HepG2 (cell line): ENCODE measurements at regions not wholly inside any gene's neighbourhood (a gene's known extent, or its start where the extent isn't known, plus 50 kb on each side); places are given as distances from the start of the nearest gene placed in this dataset.

ENCODE experiments used
- ATAC-seq: fragments of 200-7000 bp; cut with Tn5 transposase; 3 replicates; pipeline ENCODE4 v1.9.1; 2020; ENCODE audit warnings: mild to moderate bottlenecking, moderate library complexity
- BruUV-seq: library from RNA; stranded (reverse); fragments of 400-500 nt; replicated peaks from 2 replicates; lab custom pipeline; 2021; lab: Mats Ljungman, UMichigan
- CTCF ChIA-PET: fragments of 300-600 bp; formaldehyde crosslinking; extraction: SDS; loops from one replicate; lab custom pipeline; 2021; ENCODE audit warnings: low total read pairs, inconsistent platforms, low intra/inter-chr PET ratio; lab: Yijun Ruan, JAX
- POLR2A ChIA-PET: fragments of 350-600 bp; sonication (Branson Sonifier 250); formaldehyde crosslinking; loops from one replicate; lab custom pipeline; 2020; ENCODE audit warnings: antibody characterized with exemption, inconsistent platforms; lab: Yijun Ruan, JAX
- DNase-seq: peaks from one replicate; pipeline ENCODE4 v3.0.0-alpha.2; 2015; ENCODE audit warnings: low spot score
- FAIRE-seq: peaks from 3 replicates; lab custom pipeline; 2011; peaks lifted over from hg19 to GRCh38; lab: Jason Lieb, UNC
- H2AFZ ChIP-seq: one replicate; pipeline ENCODE4 v1.6.1; 2011; ENCODE audit warnings: low read length, inconsistent platforms
- H3K27ac ChIP-seq: fragments of 300-600 bp; 3 replicates; pipeline ENCODE4 v1.8.0; 2011; ENCODE audit warnings: mixed run types, mild to moderate bottlenecking, mixed read lengths, low read length, inconsistent platforms; ENCODE audit not compliant: insufficient read depth; ENCODE audit errors: extremely low read length
- H3K27me3 ChIP-seq, 2 experiments: fragments of 200-600 bp in 1 of 2; 2 replicates in 1 of 2; 3 replicates in 1 of 2; pipeline versions ENCODE4 v1.6.0 to v1.8.0; 2011; ENCODE audit warnings: low read length in 2 of 2, mild to moderate bottlenecking in 2 of 2, moderate library complexity in 2 of 2, inconsistent platforms in 1 of 2; ENCODE audit not compliant: insufficient read depth in 2 of 2, control insufficient read depth in 1 of 2
- H3K36me3 ChIP-seq, 2 experiments: fragments of 200-600 bp in 1 of 2; replicated peaks in 1 of 2; 2 replicates in 1 of 2; 3 replicates in 1 of 2; pipeline versions ENCODE4 v1.5.1 to v1.8.0; 2011; ENCODE audit warnings: low read length in 2 of 2, inconsistent platforms in 1 of 2; ENCODE audit not compliant: insufficient read depth in 2 of 2, control insufficient read depth in 1 of 2
- H3K4me1 ChIP-seq: 2 replicates; pipeline ENCODE4 v1.5.1; 2012; ENCODE audit warnings: low read length, inconsistent platforms; ENCODE audit not compliant: insufficient read depth
- H3K4me2 ChIP-seq: 2 replicates; pipeline ENCODE4 v1.6.0; 2011; ENCODE audit warnings: low read depth, low read length, inconsistent platforms
- H3K4me3 ChIP-seq, 3 experiments: fragments of 200-600 bp in 1 of 3; sonication (generic), shearing (Covaris generic) in 1 of 3; replicated peaks in 1 of 3; 2 replicates each; pipeline ENCODE4 v1.5.1; 2011 to 2016; ENCODE audit warnings: low read length in 3 of 3, inconsistent platforms in 2 of 3, low read depth in 2 of 3, mild to moderate bottlenecking in 2 of 3, control low read depth in 1 of 3, mixed read lengths in 1 of 3; ENCODE audit not compliant: insufficient read depth in 1 of 3
- H3K79me2 ChIP-seq: one replicate; pipeline ENCODE4 v1.6.1; 2011; ENCODE audit warnings: low read length, inconsistent platforms; ENCODE audit not compliant: insufficient read depth
- H3K9ac ChIP-seq: 2 replicates; pipeline ENCODE4 v1.6.0; 2011; ENCODE audit warnings: mild to moderate bottlenecking, low read depth, low read length, inconsistent platforms; ENCODE audit not compliant: insufficient read depth
- H3K9me3 ChIP-seq: 2 replicates; pipeline ENCODE4 v1.5.1; 2012; ENCODE audit warnings: mild to moderate bottlenecking, low read length
- H4K20me1 ChIP-seq: 2 replicates; pipeline ENCODE4 v1.6.0; 2011; ENCODE audit warnings: inconsistent platforms, mild to moderate bottlenecking, low read length, moderate library complexity; ENCODE audit not compliant: insufficient read depth
- ATF7-NPFF ChIP-seq: sonication (generic); formaldehyde crosslinking; IDR thresholded peaks from 2 replicates; pipeline ENCODE4 v1.8.1; 2023; ENCODE audit warnings: mild to moderate bottlenecking, low read depth, missing genetic modification reagents, moderate library complexity
- ATM ChIP-seq: fragments of 450-650 bp; IDR thresholded peaks from 2 replicates; pipeline ENCODE4 v1.7.1; 2017; ENCODE audit warnings: mild to moderate bottlenecking, borderline replicate concordance
- BRF2 ChIP-seq: sonication (generic); formaldehyde crosslinking; IDR thresholded peaks from 2 replicates; pipeline ENCODE4 v1.8.1; 2022; ENCODE audit warnings: mild to moderate bottlenecking, missing genetic modification reagents
- CREB3 ChIP-seq: sonication (generic); formaldehyde crosslinking; IDR thresholded peaks from 2 replicates; pipeline ENCODE4 v1.5.0; 2020; ENCODE audit warnings: missing genetic modification reagents
- CREM ChIP-seq, 2 experiments: sonication (generic) in 1 of 2; formaldehyde crosslinking in 1 of 2; IDR thresholded peaks; 2 replicates each; pipeline versions ENCODE4 v1.4.0 to v1.6.1; 2016 to 2020; ENCODE audit warnings: antibody characterized with exemption in 1 of 2, mild to moderate bottlenecking in 1 of 2, missing genetic modification reagents in 1 of 2
- E2F2 ChIP-seq: sonication (generic); formaldehyde crosslinking; IDR thresholded peaks from 2 replicates; pipeline ENCODE4 v1.4.0; 2020; ENCODE audit warnings: missing genetic modification reagents, borderline replicate concordance
- LCORL ChIP-seq, 2 experiments: fragments of 450-650 bp in 1 of 2; sonication (generic) in 1 of 2; formaldehyde crosslinking in 1 of 2; IDR thresholded peaks; 2 replicates each; pipeline versions ENCODE4 v1.5.0 to v1.6.1; 2017 to 2020; ENCODE audit warnings: antibody characterized with exemption in 1 of 2, missing genetic modification reagents in 1 of 2
- MTA3 ChIP-seq: sonication (generic); formaldehyde crosslinking; IDR thresholded peaks from 2 replicates; pipeline ENCODE4 v1.4.0; 2020; ENCODE audit warnings: missing genetic modification reagents
- NONO ChIP-seq, 2 experiments: fragments of 450-650 bp in 1 of 2; sonication (generic) in 1 of 2; formaldehyde crosslinking in 1 of 2; IDR thresholded peaks in 1 of 2; conservative IDR thresholded peaks in 1 of 2; 2 replicates each; pipeline versions ENCODE4 v1.6.1 to v1.8.0; 2017 to 2022; ENCODE audit warnings: mild to moderate bottlenecking in 1 of 2, missing genetic modification reagents in 1 of 2, moderate library complexity in 1 of 2
- SAP130 ChIP-seq: IDR thresholded peaks from 2 replicates; pipeline ENCODE4 v1.6.1; 2016; ENCODE audit warnings: low read depth
- SMARCE1 ChIP-seq: fragments of 450-650 bp; IDR thresholded peaks from 2 replicates; pipeline ENCODE4 v1.6.1; 2017; ENCODE audit warnings: borderline replicate concordance
- YEATS2 ChIP-seq: sonication (generic); formaldehyde crosslinking; IDR thresholded peaks from 2 replicates; pipeline ENCODE4 v1.4.0; 2020; ENCODE audit warnings: missing genetic modification reagents, borderline replicate concordance
- ZBTB3 ChIP-seq: sonication (generic); formaldehyde crosslinking; IDR thresholded peaks from 2 replicates; pipeline ENCODE4 v1.4.0; 2020; ENCODE audit warnings: low read depth, mild to moderate bottlenecking, moderate library complexity, missing genetic modification reagents, borderline replicate concordance
- ZNF343 ChIP-seq: sonication (generic); formaldehyde crosslinking; IDR thresholded peaks from 2 replicates; pipeline ENCODE4 v1.4.0; 2020; ENCODE audit warnings: mild to moderate bottlenecking, missing genetic modification reagents
- ZNF510 ChIP-seq: sonication (generic); formaldehyde crosslinking; IDR thresholded peaks from 2 replicates; pipeline ENCODE4 v1.4.0; 2020; ENCODE audit warnings: low read depth, mild to moderate bottlenecking, missing genetic modification reagents
- ZNF546 ChIP-seq: sonication (generic); formaldehyde crosslinking; conservative IDR thresholded peaks from 2 replicates; pipeline ENCODE4 v1.8.1; 2023; ENCODE audit warnings: mild to moderate bottlenecking, missing genetic modification reagents
- ZNF614 ChIP-seq: IDR thresholded peaks from 2 replicates; pipeline ENCODE4 v1.6.1; 2018; ENCODE audit warnings: missing biosample characterization, missing genetic modification reagents, inconsistent platforms, borderline replicate concordance
- WGBS: methylation state at CpG from one replicate; pipeline ENCODE4 v1.1.6; 2017; ENCODE audit warnings: low lambda C conversion rate; 5-methylcytosine and 5-hydroxymethylcytosine counted together
- in situ Hi-C: cut with HindIII; loops from 2 replicates; pipeline ENCODE4 v1.10.0; 2017; ENCODE audit warnings: low pct_unique_long_range_greater_than_20kb; ENCODE audit not compliant: extremely low pct_ligation_motif_present
- intact Hi-C: fragments of 100-400 bp; cut with micrococcal nuclease; formaldehyde crosslinking; loops from one replicate; pipeline ENCODE4 v1.10.0; 2022; ENCODE audit not compliant: unreplicated experiment

DNA sequence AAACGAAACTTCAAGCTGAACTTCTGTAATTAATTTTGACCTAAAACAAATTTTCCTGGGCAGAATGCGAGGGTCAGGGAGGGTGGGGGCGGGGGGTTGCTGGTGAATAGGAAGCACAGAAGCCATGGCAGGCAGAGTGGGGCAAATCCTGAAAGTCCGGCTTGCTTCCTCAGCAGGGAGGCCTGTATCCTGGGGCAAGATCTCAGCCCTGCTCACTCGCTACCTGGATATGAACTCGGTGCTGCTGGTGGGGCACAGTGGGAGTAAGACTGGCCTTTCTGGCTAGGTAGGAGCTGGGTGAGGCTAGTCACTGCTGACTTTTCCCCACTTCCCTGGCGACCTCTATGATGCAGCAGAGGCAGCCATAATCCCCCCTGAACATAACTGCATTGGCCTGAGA, 168.9 kb upstream of the CHORDC1 start:
- Histone ChIP-seq H2AFZ (no peak overlapping the region), H3K4me1 (no peaks in the 10 kb centered on the region), H4K20me1 (no peaks in the 10 kb centered on the region), H3K4me3 (no peak overlapping the region), H3K4me2 (no peak overlapping the region), H3K79me2 (no peaks in the 10 kb centered on the region), H3K9me3 (no peaks in the 10 kb centered on the region), H3K27me3 (no peaks in the 10 kb centered on the region), H3K36me3 (no peaks in the 10 kb centered on the region)
- CTCF ChIA-PET = no interaction called here
- in situ Hi-C loops = no loop called here
- POLR2A ChIA-PET = no interaction called here
- ATAC-seq (no peak), DNase-seq (no peak), FAIRE-seq (no peak)
- WGBS = 42% methylated on average over 4 of the region's 7 CpGs
- no TSS peak for BruUV-seq
- no peak for TF ChIP-seq SAP130 (CRISPR knock-in tag)
- no peak for TF ChIP-seq LCORL (IDR thresholded peaks at IDR 0.05)
- no peak for TF ChIP-seq LCORL (CRISPR knock-in tag; IDR thresholded peaks at IDR 0.05)
- no peak for TF ChIP-seq CREB3
- no peak for TF ChIP-seq ATF7-NPFF (CRISPR knock-in tag)
- no peak for TF ChIP-seq ATM
- no peak for TF ChIP-seq NONO (IDR thresholded peaks at IDR 0.05)
- TF ChIP-seq NONO (CRISPR knock-in tag; conservative IDR thresholded peaks at IDR 0.05) = no peak
- TF ChIP-seq BRF2 = no peak
- TF ChIP-seq ZNF343 = no peak
- TF ChIP-seq YEATS2 (CRISPR knock-in tag) = no peak
- no peak for TF ChIP-seq CREM (IDR thresholded peaks at IDR 0.05)
- TF ChIP-seq CREM (CRISPR knock-in tag; IDR thresholded peaks at IDR 0.05) = no peak
- TF ChIP-seq E2F2 (CRISPR knock-in tag) = no peak
- TF ChIP-seq ZNF614 (CRISPR knock-in tag) = no peak
- no peak for TF ChIP-seq ZNF510
- TF ChIP-seq ZNF546 (CRISPR knock-in tag) = no peak
- TF ChIP-seq ZBTB3 = no peak
- TF ChIP-seq MTA3 (CRISPR knock-in tag) = no peak
- TF ChIP-seq SMARCE1 = no peak
- TF ChIP-seq, all 625 proteins: peak for 0
- no peak overlapping the region for H3K27ac ChIP-seq
- no peak overlapping the region for H3K9ac ChIP-seq
- intact Hi-C loops = no loop called here
